Cardiac fibroblast (primary cell): ENCODE measurements at regions not wholly inside any gene's neighbourhood (a gene's known extent, or its start where the extent isn't known, plus 50 kb on each side); places are given as distances from the start of the nearest gene placed in this dataset.

Experiments
- DNase-seq, 2 donors: peaks; one replicate each; pipeline versions ENCODE4 v3.0.0 to v3.0.0-alpha.2; 2010; ENCODE audit warnings: low read depth in 2 of 2
- H3K4me3 ChIP-seq, 2 donors: replicated peaks in 1 of 2; 1 replicate in 1 of 2; 2 replicates in 1 of 2; pipeline ENCODE4 v1.5.1; 2011; ENCODE audit warnings: low read depth in 2 of 2, low read length in 2 of 2, mild to moderate bottlenecking in 2 of 2, moderate library complexity in 1 of 2
- TF ChIP-seq, protein P1 (sequence below): IDR thresholded peaks from one replicate; pipeline ENCODE4 v1.5.1; 2011; ENCODE audit warnings: low read depth, mild to moderate bottlenecking, low read length, inconsistent platforms

GRCh38 chr13:107057028-107057631, 489.2 kb upstream of the ARGLU1 start:
- no peak for DNase-seq
- TF ChIP-seq, protein P1, sequence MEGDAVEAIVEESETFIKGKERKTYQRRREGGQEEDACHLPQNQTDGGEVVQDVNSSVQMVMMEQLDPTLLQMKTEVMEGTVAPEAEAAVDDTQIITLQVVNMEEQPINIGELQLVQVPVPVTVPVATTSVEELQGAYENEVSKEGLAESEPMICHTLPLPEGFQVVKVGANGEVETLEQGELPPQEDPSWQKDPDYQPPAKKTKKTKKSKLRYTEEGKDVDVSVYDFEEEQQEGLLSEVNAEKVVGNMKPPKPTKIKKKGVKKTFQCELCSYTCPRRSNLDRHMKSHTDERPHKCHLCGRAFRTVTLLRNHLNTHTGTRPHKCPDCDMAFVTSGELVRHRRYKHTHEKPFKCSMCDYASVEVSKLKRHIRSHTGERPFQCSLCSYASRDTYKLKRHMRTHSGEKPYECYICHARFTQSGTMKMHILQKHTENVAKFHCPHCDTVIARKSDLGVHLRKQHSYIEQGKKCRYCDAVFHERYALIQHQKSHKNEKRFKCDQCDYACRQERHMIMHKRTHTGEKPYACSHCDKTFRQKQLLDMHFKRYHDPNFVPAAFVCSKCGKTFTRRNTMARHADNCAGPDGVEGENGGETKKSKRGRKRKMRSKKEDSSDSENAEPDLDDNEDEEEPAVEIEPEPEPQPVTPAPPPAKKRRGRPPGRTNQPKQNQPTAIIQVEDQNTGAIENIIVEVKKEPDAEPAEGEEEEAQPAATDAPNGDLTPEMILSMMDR: no peak
- H3K4me3 ChIP-seq: no peak overlapping the region

DNA sequence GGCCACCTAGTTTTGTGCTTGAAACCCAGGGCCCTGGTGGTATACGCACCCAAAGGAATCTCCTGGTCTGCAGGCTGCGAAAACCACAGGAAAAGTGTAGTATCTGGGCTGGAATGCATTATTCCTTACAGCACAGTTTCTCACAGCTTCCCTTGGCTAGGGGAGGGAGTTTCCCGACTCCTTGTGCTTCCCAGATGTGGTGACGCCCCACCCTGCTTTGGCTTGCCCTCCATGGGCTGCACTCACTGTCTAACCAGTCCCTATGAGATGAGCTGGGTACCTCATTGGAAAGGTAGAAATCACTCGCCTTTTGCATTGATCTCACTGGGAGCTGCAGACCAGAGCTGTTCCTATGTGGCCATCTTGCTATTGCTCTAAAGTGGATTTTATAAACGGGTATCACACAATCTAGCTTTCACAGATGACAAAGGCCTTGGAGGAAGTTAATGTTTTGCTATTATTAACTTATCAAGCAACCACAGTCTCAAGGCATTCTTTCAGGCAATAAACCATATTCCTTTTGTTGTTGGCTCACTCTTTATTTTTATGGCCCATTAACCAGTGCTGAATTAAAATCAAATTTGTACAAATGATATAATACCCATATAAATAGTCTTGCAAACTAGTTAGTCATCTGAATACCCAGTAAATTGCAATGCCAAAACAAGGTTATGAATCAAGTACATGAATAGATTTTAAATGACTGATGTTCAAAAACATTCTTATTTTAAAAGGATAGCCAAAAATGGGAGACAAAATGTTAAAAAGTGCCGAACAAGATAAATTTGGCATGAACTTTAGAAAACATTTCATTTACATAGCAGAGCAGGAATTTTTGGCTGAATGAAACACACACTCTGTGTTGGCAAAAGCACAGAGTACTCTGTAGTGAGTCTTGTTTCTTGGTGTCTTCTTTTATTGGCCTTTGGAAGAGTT, 475.4 kb upstream of the ARGLU1 start:
- no peak for DNase-seq
- no peak overlapping the region for H3K4me3 ChIP-seq
- TF ChIP-seq, protein P1: no peak

- TF ChIP-seq, protein P1: no peak
- peak in 1 of 2 donors; percentile 1 for DNase-seq
Observed at GRCh38 chr13:107035778-107036177, 467.8 kb upstream of the ARGLU1 start.

GRCh38 chr13:107035186-107035585, 467.2 kb upstream of the ARGLU1 start:
- DNase-seq: no peak
- TF ChIP-seq, protein P1: no peak
- H3K4me3 ChIP-seq: no peak overlapping the region

More at GRCh38 chr13:107035778-107036177, 467.8 kb upstream of the ARGLU1 start:
- no peak overlapping the region for H3K4me3 ChIP-seq

GRCh38 chr13:107034236-107034872, 466.4 kb upstream of the ARGLU1 start:
- TF ChIP-seq, protein P1: no peak
- no peak for DNase-seq
- H3K4me3 ChIP-seq: no peak overlapping the region

DNA sequence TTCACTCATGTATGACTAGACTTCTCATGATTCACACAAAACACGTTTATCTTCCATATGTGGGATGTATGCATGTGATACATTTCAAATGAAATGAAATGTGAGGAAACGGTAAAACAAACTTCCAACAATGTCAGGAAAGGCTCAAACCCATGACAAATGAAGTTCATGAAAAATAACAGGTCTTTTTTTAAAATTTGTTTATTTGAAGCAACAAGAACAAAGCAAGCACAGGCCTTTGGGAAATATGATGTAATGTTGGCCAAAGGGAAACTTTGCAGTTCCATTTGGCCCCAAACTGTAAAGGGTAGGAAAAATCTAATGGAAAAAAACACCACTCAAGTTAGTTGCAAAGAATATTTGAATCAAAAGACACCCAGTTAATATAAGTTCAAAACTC, 463.8 kb upstream of the ARGLU1 start:
- TF ChIP-seq, protein P1: no peak
- no peak overlapping the region for H3K4me3 ChIP-seq
- no peak for DNase-seq
